ENCODE measurements at regions not wholly inside any gene's neighbourhood (a gene's known extent, or its start where the extent isn't known, plus 50 kb on each side); places are given as distances from the start of the nearest gene placed in this dataset.

DNA sequence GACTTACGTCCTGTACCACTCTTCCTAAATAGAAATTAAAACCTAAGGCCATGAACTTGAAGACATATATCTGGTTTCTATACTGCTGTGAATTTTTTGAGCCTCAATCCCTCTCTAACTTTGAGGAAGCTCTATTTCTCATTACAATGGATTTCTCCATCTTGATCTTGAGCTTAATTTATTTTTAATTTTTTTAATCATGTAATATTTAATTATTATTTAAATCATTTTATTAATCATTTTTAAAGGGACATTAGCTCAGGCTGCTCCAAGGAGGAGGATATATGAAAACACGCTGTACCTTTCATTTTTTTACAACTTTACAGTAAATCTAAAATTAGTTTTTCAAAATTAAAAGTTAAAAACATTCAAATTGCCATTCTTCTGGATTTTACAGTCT lies 540.5 kb downstream of the SATB2 start:
- no peaks in the 10 kb centered on the region for H3K36me3 ChIP-seq (replicated peaks; ENCODE audit: insufficient read depth, low read length)
- peaks cover 17% of the 10 kb centered on the region for H3F3A ChIP-seq (ENCODE audit: insufficient read depth, low read length)
- H3K9ac ChIP-seq (ENCODE audit: low read length), result no peak overlapping the region
- H3K27ac ChIP-seq (ENCODE audit: low read length), result no peak overlapping the region
- H3K79me2 ChIP-seq (ENCODE audit: low read length), result no peaks in the 10 kb centered on the region
- no peak overlapping the region for H3K4me3 ChIP-seq (ENCODE audit: low read length)
- TF ChIP-seq, protein P1, sequence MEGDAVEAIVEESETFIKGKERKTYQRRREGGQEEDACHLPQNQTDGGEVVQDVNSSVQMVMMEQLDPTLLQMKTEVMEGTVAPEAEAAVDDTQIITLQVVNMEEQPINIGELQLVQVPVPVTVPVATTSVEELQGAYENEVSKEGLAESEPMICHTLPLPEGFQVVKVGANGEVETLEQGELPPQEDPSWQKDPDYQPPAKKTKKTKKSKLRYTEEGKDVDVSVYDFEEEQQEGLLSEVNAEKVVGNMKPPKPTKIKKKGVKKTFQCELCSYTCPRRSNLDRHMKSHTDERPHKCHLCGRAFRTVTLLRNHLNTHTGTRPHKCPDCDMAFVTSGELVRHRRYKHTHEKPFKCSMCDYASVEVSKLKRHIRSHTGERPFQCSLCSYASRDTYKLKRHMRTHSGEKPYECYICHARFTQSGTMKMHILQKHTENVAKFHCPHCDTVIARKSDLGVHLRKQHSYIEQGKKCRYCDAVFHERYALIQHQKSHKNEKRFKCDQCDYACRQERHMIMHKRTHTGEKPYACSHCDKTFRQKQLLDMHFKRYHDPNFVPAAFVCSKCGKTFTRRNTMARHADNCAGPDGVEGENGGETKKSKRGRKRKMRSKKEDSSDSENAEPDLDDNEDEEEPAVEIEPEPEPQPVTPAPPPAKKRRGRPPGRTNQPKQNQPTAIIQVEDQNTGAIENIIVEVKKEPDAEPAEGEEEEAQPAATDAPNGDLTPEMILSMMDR (IDR thresholded peaks at IDR 0.05; ENCODE audit: low read length), result no peak
- no peak for TF ChIP-seq EZH2phosphoT487 (IDR thresholded peaks at IDR 0.05; ENCODE audit: low read length)
- TF ChIP-seq EZH2 (optimal IDR thresholded peaks at IDR 0.05; ENCODE audit: low read depth, low read length), result no peak
- peaks cover 26% of the 10 kb centered on the region for H3K4me1 ChIP-seq (ENCODE audit: low read length)
- H2AFZ ChIP-seq (ENCODE audit: low read length), result no peak overlapping the region
- H3K9me3 ChIP-seq (replicated peaks; ENCODE audit: insufficient read depth, low read length), result no peaks in the 10 kb centered on the region
- no peak overlapping the region for H3K4me2 ChIP-seq (ENCODE audit: low read depth, low read length)
- no peak for DNase-seq
- no peaks in the 10 kb centered on the region for H3K9me2 ChIP-seq (replicated peaks; ENCODE audit: insufficient read depth, low read length)
- no peaks in the 10 kb centered on the region for H3K27me3 ChIP-seq (replicated peaks; ENCODE audit: insufficient read depth, low read length)
- H4K20me1 ChIP-seq (ENCODE audit: insufficient read depth, low read length), result no peaks in the 10 kb centered on the region

- peaks cover 27% of the 10 kb centered on the region for H3K4me1 ChIP-seq (ENCODE audit: low read length)
- peaks cover 17% of the 10 kb centered on the region for H3F3A ChIP-seq (ENCODE audit: insufficient read depth, low read length)
- H4K20me1 ChIP-seq (ENCODE audit: insufficient read depth, low read length), result no peaks in the 10 kb centered on the region
- H2AFZ ChIP-seq (ENCODE audit: low read length), result no peak overlapping the region
- no peak overlapping the region for H3K27ac ChIP-seq (ENCODE audit: low read length)
- no peaks in the 10 kb centered on the region for H3K36me3 ChIP-seq (replicated peaks; ENCODE audit: insufficient read depth, low read length)
- TF ChIP-seq EZH2phosphoT487 (IDR thresholded peaks at IDR 0.05; ENCODE audit: low read length), result no peak
- no peak overlapping the region for H3K4me2 ChIP-seq (ENCODE audit: low read depth, low read length)
- H3K27me3 ChIP-seq (replicated peaks; ENCODE audit: insufficient read depth, low read length), result no peaks in the 10 kb centered on the region
- no peaks in the 10 kb centered on the region for H3K79me2 ChIP-seq (ENCODE audit: low read length)
- no peak overlapping the region for H3K4me3 ChIP-seq (ENCODE audit: low read length)
- no peaks in the 10 kb centered on the region for H3K9me2 ChIP-seq (replicated peaks; ENCODE audit: insufficient read depth, low read length)
- H3K9me3 ChIP-seq (replicated peaks; ENCODE audit: insufficient read depth, low read length), result no peaks in the 10 kb centered on the region
- H3K9ac ChIP-seq (ENCODE audit: low read length), result no peak overlapping the region
- DNase-seq, result no peak
Observed at GRCh38 chr2:198916548-198917080, 541.1 kb downstream of the SATB2 start.

- Histone ChIP-seq H3K36me3 (replicated peaks; ENCODE audit: insufficient read depth, low read length) (no peaks in the 10 kb centered on the region), H3K27me3 (replicated peaks; ENCODE audit: insufficient read depth, low read length) (no peaks in the 10 kb centered on the region), H3K4me3 (ENCODE audit: low read length) (peak overlapping the region; percentile 28)
Observed at GRCh38 chr2:198913394-198914152, 544.2 kb downstream of the SATB2 start.

More at GRCh38 chr2:198913394-198914152, 544.2 kb downstream of the SATB2 start:
- Histone ChIP-seq H3K9me2 (replicated peaks; ENCODE audit: insufficient read depth, low read length) (no peaks in the 10 kb centered on the region), H4K20me1 (ENCODE audit: insufficient read depth, low read length) (no peaks in the 10 kb centered on the region), H2AFZ (ENCODE audit: low read length) (no peak overlapping the region), H3K9me3 (replicated peaks; ENCODE audit: insufficient read depth, low read length) (no peaks in the 10 kb centered on the region), H3K9ac (ENCODE audit: low read length) (peak overlapping the region; percentile 5; the same call in 1 of the 2 replicates), H3K4me1 (ENCODE audit: low read length) (peaks cover 27% of the 10 kb centered on the region), H3K79me2 (ENCODE audit: low read length) (no peaks in the 10 kb centered on the region), H3K4me2 (ENCODE audit: low read depth, low read length) (peak overlapping the region; percentile 67), H3F3A (ENCODE audit: insufficient read depth, low read length) (peaks cover 17% of the 10 kb centered on the region), H3K27ac (ENCODE audit: low read length) (peak overlapping the region; percentile 74; the same call in 1 of the 2 replicates)
- TF ChIP-seq, protein P1 (IDR thresholded peaks at IDR 0.05; ENCODE audit: low read length), result no peak
- TF ChIP-seq EZH2phosphoT487 (IDR thresholded peaks at IDR 0.05; ENCODE audit: low read length) (no peak), EZH2 (optimal IDR thresholded peaks at IDR 0.05; ENCODE audit: low read depth, low read length) (no peak)
- peak; percentile 90 for DNase-seq
